ENCODE measurements at regions not wholly inside any gene's neighbourhood (a gene's known extent, or its start where the extent isn't known, plus 50 kb on each side); places are given as distances from the start of the nearest gene placed in this dataset.

- TF ChIP-seq CTCF (IDR thresholded peaks at IDR 0.05) (no peak), POLR2A (IDR thresholded peaks at IDR 0.05) (no peak)
Measured at GRCh38 chr16:5196204-5196603, 98.6 kb upstream of the EEF2KMT start.
